Loucy (cell line): ENCODE measurements at regions not wholly inside any gene's neighbourhood (a gene's known extent, or its start where the extent isn't known, plus 50 kb on each side); places are given as distances from the start of the nearest gene placed in this dataset.
A peak's percentile ranks its signal among the peaks of the same experiment; 100 is the strongest.

Source experiments
- H2AFZ ChIP-seq: fragments of 200-600 bp; sonication (generic); 2 replicates; pipeline ENCODE4 v1.6.0; 2016; ENCODE audit warnings: antibody characterized with exemption, mild to moderate bottlenecking, low read length, moderate library complexity
- H3F3A ChIP-seq: fragments of 200-600 bp; 2 replicates; pipeline ENCODE4 v1.6.0; 2016; ENCODE audit warnings: antibody characterized with exemption, low read depth, mild to moderate bottlenecking
- H3K27me3 ChIP-seq: fragments of 200-600 bp; sonication (generic); 2 replicates; pipeline ENCODE4 v1.6.1; 2014; ENCODE audit warnings: low read length, mild to moderate bottlenecking; ENCODE audit not compliant: insufficient read depth, poor library complexity, severe bottlenecking
- H3K36me3 ChIP-seq: fragments of 200-600 bp; sonication (generic); 2 replicates; pipeline ENCODE4 v1.6.1; 2016; ENCODE audit warnings: low read length; ENCODE audit not compliant: insufficient read depth
- H3K4me1 ChIP-seq: fragments of 200-600 bp; sonication (generic); 2 replicates; pipeline ENCODE4 v1.5.1; 2014; ENCODE audit warnings: low read length, mild to moderate bottlenecking; ENCODE audit not compliant: insufficient read depth, poor library complexity, severe bottlenecking
- H3K4me2 ChIP-seq: fragments of 200-600 bp; sonication (generic); 2 replicates; pipeline ENCODE4 v1.6.0; 2014; ENCODE audit warnings: antibody characterized with exemption, low read length, low read depth, mild to moderate bottlenecking; ENCODE audit not compliant: poor library complexity, severe bottlenecking
- H3K4me3 ChIP-seq: fragments of 200-600 bp; sonication (generic); 2 replicates; pipeline ENCODE4 v1.5.1; 2014; ENCODE audit warnings: low read length, mild to moderate bottlenecking, mixed read lengths; ENCODE audit not compliant: poor library complexity, severe bottlenecking
- H3K79me2 ChIP-seq: fragments of 200-600 bp; sonication (generic); 2 replicates; pipeline ENCODE4 v1.6.1; 2014; ENCODE audit warnings: low read length; ENCODE audit not compliant: insufficient read depth
- H3K9ac ChIP-seq: fragments of 200-600 bp; sonication (generic); 2 replicates; pipeline ENCODE4 v1.6.0; 2014; ENCODE audit warnings: mild to moderate bottlenecking, low read depth, low read length, moderate library complexity; ENCODE audit not compliant: poor library complexity, severe bottlenecking
- H3K9me2 ChIP-seq: fragments of 200-600 bp; sonication (generic); replicated peaks from 2 replicates; pipeline ENCODE4 v1.6.1; 2016; ENCODE audit warnings: low read depth, low read length, mixed read lengths
- H3K9me3 ChIP-seq: fragments of 200-600 bp; sonication (generic); 2 replicates; pipeline ENCODE4 v1.6.1; 2014; ENCODE audit warnings: mild to moderate bottlenecking, antibody characterized with exemption, low read length, low read depth; ENCODE audit not compliant: insufficient read depth
- H4K20me1 ChIP-seq: fragments of 200-600 bp; sonication (generic); 2 replicates; pipeline ENCODE4 v1.6.0; 2014; ENCODE audit warnings: antibody characterized with exemption, low read length, mild to moderate bottlenecking; ENCODE audit not compliant: insufficient read depth, poor library complexity, severe bottlenecking
- CTCF ChIP-seq: fragments of 200-600 bp; sonication (generic); conservative IDR thresholded peaks from 2 replicates; pipeline ENCODE4 v1.5.1; 2014; ENCODE audit warnings: mild to moderate bottlenecking, antibody characterized with exemption, low read length
- EZH2phosphoT487 ChIP-seq: fragments of 200-600 bp; IDR thresholded peaks from 2 replicates; pipeline ENCODE4 v1.6.1; 2018; ENCODE audit warnings: antibody characterized with exemption, mild to moderate bottlenecking, moderate library complexity, borderline replicate concordance

- H3F3A ChIP-seq, result peaks cover 4% of the 10 kb centered on the region
- peaks cover 22% of the 10 kb centered on the region for H3K4me1 ChIP-seq
- H4K20me1 ChIP-seq, result no peaks in the 10 kb centered on the region
- no peaks in the 10 kb centered on the region for H3K9me2 ChIP-seq
- no peak overlapping the region for H3K4me3 ChIP-seq
- no peak overlapping the region for H3K9ac ChIP-seq
- H3K4me2 ChIP-seq, result no peak overlapping the region
- no peaks in the 10 kb centered on the region for H3K36me3 ChIP-seq
- TF ChIP-seq CTCF, result no peak
- no peak for TF ChIP-seq EZH2phosphoT487
- no peaks in the 10 kb centered on the region for H3K79me2 ChIP-seq
- no peaks in the 10 kb centered on the region for H3K27me3 ChIP-seq
- no peak overlapping the region for H2AFZ ChIP-seq
- H3K9me3 ChIP-seq, result no peaks in the 10 kb centered on the region
These were observed 141.4 kb upstream of the DGKB start for GRCh38 chr7:15043931-15044330.

- no peak for TF ChIP-seq CTCF
- no peak for TF ChIP-seq EZH2phosphoT487
These were observed 139.9 kb upstream of the DGKB start for GRCh38 chr7:15042285-15043065.

GRCh38 chr7:15041226-15041625 is 138.7 kb upstream of the DGKB start:
- Histone ChIP-seq H3K9me3 (no peaks in the 10 kb centered on the region), H3K36me3 (no peaks in the 10 kb centered on the region), H3K27me3 (no peaks in the 10 kb centered on the region), H3F3A (peaks cover 4% of the 10 kb centered on the region), H3K9me2 (no peaks in the 10 kb centered on the region), H3K4me3 (no peak overlapping the region), H3K4me1 (peaks cover 22% of the 10 kb centered on the region), H4K20me1 (no peaks in the 10 kb centered on the region), H2AFZ (no peak overlapping the region), H3K4me2 (no peak overlapping the region), H3K79me2 (no peaks in the 10 kb centered on the region), H3K9ac (no peak overlapping the region)
- TF ChIP-seq EZH2phosphoT487, result no peak
- no peak for TF ChIP-seq CTCF

More at GRCh38 chr7:15042285-15043065, 139.9 kb upstream of the DGKB start:
- no peaks in the 10 kb centered on the region for H3K27me3 ChIP-seq
- peaks cover 4% of the 10 kb centered on the region for H3F3A ChIP-seq
- H3K4me3 ChIP-seq, result peak overlapping the region; percentile 57
- peak overlapping the region; percentile 63 for H3K4me2 ChIP-seq
- peak overlapping the region; percentile 72 for H2AFZ ChIP-seq
- no peaks in the 10 kb centered on the region for H3K36me3 ChIP-seq
- no peaks in the 10 kb centered on the region for H4K20me1 ChIP-seq
- H3K9ac ChIP-seq, result no peak overlapping the region
- no peaks in the 10 kb centered on the region for H3K9me2 ChIP-seq
- H3K9me3 ChIP-seq, result no peaks in the 10 kb centered on the region
- no peaks in the 10 kb centered on the region for H3K79me2 ChIP-seq
- peaks cover 22% of the 10 kb centered on the region for H3K4me1 ChIP-seq
